Right atrium auricular region (tissue), 2 donors: ENCODE measurements at regions not wholly inside any gene's neighbourhood (a gene's known extent, or its start where the extent isn't known, plus 50 kb on each side); places are given as distances from the start of the nearest gene placed in this dataset.

ENCODE experiments used
- DNase-seq: peaks from one replicate; pipeline ENCODE4 v3.0.0-alpha.2; 2019; ENCODE audit warnings: low spot score
- H3K27ac ChIP-seq, 2 donors: fragments of 200-600 bp; sonication (generic); 1 replicate in 1 of 2; 2 replicates in 1 of 2; pipeline ENCODE4 v1.5.1; 2016 to 2019
- H3K27me3 ChIP-seq, 2 donors: fragments of 200-600 bp; sonication (generic); one replicate each; pipeline versions ENCODE4 v1.5.1 to v1.6.0; 2017 to 2019
- H3K36me3 ChIP-seq: fragments of 200-600 bp; sonication (generic); one replicate; pipeline ENCODE4 v1.5.1; 2016
- H3K4me1 ChIP-seq, 2 donors: fragments of 200-600 bp; sonication (generic); one replicate each; pipeline versions ENCODE4 v1.5.1 to v1.6.0; 2017 to 2019
- H3K4me3 ChIP-seq, 2 donors: fragments of 200-600 bp; sonication (generic); 1 replicate in 1 of 2; 2 replicates in 1 of 2; pipeline ENCODE4 v1.5.1; 2017 to 2019; ENCODE audit warnings: mild to moderate bottlenecking in 1 of 2, moderate library complexity in 1 of 2
- H3K9me3 ChIP-seq, 2 donors: fragments of 200-600 bp; sonication (generic); one replicate each; pipeline ENCODE4 v1.5.1; 2019
- TF ChIP-seq, protein P1 (sequence below), 2 donors: fragments of 200-600 bp; sonication (generic); IDR thresholded peaks; one replicate each; pipeline ENCODE4 v1.5.1; 2019; ENCODE audit warnings: antibody characterized with exemption in 2 of 2

GRCh38 chr3:28703843-28704242, 355.2 kb upstream of the AZI2 start:
- DNase-seq: no peak

GRCh38 chr3:28711293-28711692, 362.7 kb upstream of the AZI2 start:
- H3K27ac ChIP-seq: no peak overlapping the region
- H3K4me3 ChIP-seq: no peak overlapping the region
- H3K9me3 ChIP-seq: no peaks in the 10 kb centered on the region
- H3K4me1 ChIP-seq: no peaks in the 10 kb centered on the region
- no peaks in the 10 kb centered on the region for H3K27me3 ChIP-seq
- H3K36me3 ChIP-seq: no peaks in the 10 kb centered on the region
- TF ChIP-seq, protein P1, sequence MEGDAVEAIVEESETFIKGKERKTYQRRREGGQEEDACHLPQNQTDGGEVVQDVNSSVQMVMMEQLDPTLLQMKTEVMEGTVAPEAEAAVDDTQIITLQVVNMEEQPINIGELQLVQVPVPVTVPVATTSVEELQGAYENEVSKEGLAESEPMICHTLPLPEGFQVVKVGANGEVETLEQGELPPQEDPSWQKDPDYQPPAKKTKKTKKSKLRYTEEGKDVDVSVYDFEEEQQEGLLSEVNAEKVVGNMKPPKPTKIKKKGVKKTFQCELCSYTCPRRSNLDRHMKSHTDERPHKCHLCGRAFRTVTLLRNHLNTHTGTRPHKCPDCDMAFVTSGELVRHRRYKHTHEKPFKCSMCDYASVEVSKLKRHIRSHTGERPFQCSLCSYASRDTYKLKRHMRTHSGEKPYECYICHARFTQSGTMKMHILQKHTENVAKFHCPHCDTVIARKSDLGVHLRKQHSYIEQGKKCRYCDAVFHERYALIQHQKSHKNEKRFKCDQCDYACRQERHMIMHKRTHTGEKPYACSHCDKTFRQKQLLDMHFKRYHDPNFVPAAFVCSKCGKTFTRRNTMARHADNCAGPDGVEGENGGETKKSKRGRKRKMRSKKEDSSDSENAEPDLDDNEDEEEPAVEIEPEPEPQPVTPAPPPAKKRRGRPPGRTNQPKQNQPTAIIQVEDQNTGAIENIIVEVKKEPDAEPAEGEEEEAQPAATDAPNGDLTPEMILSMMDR (IDR thresholded peaks at IDR 0.05): no peak
- no peak for DNase-seq

More at GRCh38 chr3:28703843-28704242, 355.2 kb upstream of the AZI2 start:
- H3K27me3 ChIP-seq: no peaks in the 10 kb centered on the region
- no peak overlapping the region for H3K27ac ChIP-seq
- H3K4me1 ChIP-seq: no peaks in the 10 kb centered on the region
- H3K36me3 ChIP-seq: no peaks in the 10 kb centered on the region
- TF ChIP-seq, protein P1 (IDR thresholded peaks at IDR 0.05): no peak
- H3K4me3 ChIP-seq: no peak overlapping the region
- no peaks in the 10 kb centered on the region for H3K9me3 ChIP-seq

- DNase-seq: no peak
- H3K4me1 ChIP-seq: no peaks in the 10 kb centered on the region
- H3K27ac ChIP-seq: no peak overlapping the region
- TF ChIP-seq, protein P1 (IDR thresholded peaks at IDR 0.05): no peak
- no peak overlapping the region for H3K4me3 ChIP-seq
- no peaks in the 10 kb centered on the region for H3K36me3 ChIP-seq
- no peaks in the 10 kb centered on the region for H3K9me3 ChIP-seq
- no peaks in the 10 kb centered on the region for H3K27me3 ChIP-seq
Measured at GRCh38 chr3:28716939-28717338, 368.3 kb upstream of the AZI2 start.

GRCh38 chr3:28718074-28718849, 369.6 kb upstream of the AZI2 start:
- Histone ChIP-seq H3K9me3 (no peaks in the 10 kb centered on the region), H3K27ac (no peak overlapping the region), H3K4me3 (no peak overlapping the region), H3K36me3 (no peaks in the 10 kb centered on the region), H3K4me1 (no peaks in the 10 kb centered on the region), H3K27me3 (no peaks in the 10 kb centered on the region)
- DNase-seq: no peak
- TF ChIP-seq, protein P1 (IDR thresholded peaks at IDR 0.05): no peak

GRCh38 chr3:28726840-28727239, 378.2 kb upstream of the AZI2 start:
- DNase-seq: peak; percentile 60
- Histone ChIP-seq H3K9me3 (no peaks in the 10 kb centered on the region), H3K27me3 (no peaks in the 10 kb centered on the region), H3K4me1 (no peaks in the 10 kb centered on the region), H3K4me3 (no peak overlapping the region), H3K27ac (no peak overlapping the region), H3K36me3 (no peaks in the 10 kb centered on the region)
- TF ChIP-seq, protein P1 (IDR thresholded peaks at IDR 0.05): peak; percentile 28 to 67

- Histone ChIP-seq H3K4me1 (no peaks in the 10 kb centered on the region), H3K9me3 (no peaks in the 10 kb centered on the region), H3K27ac (no peak overlapping the region), H3K4me3 (no peak overlapping the region), H3K27me3 (no peaks in the 10 kb centered on the region), H3K36me3 (no peaks in the 10 kb centered on the region)
- TF ChIP-seq, protein P1 (IDR thresholded peaks at IDR 0.05): no peak
- DNase-seq: no peak
Measured at GRCh38 chr3:28727307-28727706, 378.7 kb upstream of the AZI2 start.
